ENCODE measurements at regions not wholly inside any gene's neighbourhood (a gene's known extent, or its start where the extent isn't known, plus 50 kb on each side); places are given as distances from the start of the nearest gene placed in this dataset.

GRCh38 chr16:74143171-74143570 lies 153.4 kb upstream of the PSMD7 start:
- no peak overlapping the region for H2BK20ac ChIP-seq (ENCODE audit: low read length)
- H4K8ac ChIP-seq (ENCODE audit: extremely low read depth, insufficient read depth, low read length): no peak overlapping the region
- H3K79me2 ChIP-seq (ENCODE audit: control insufficient read depth in 1 of 2, insufficient read depth in 2 of 2, low read length in 2 of 2): no peaks in the 10 kb centered on the region
- H3K79me1 ChIP-seq (ENCODE audit: low read depth, low read length): no peaks in the 10 kb centered on the region
- H2BK5ac ChIP-seq (ENCODE audit: low read depth, low read length): no peak overlapping the region
- H3K4me2 ChIP-seq (ENCODE audit: insufficient read depth in 1 of 2, low read depth in 2 of 2, low read length in 2 of 2): no peak overlapping the region
- H2BK12ac ChIP-seq (ENCODE audit: low read depth, low read length): no peak overlapping the region
- FAIRE-seq: no peak
- DNase-seq (ENCODE audit: low read depth in 1 of 2, low spot score in 2 of 2): no peak
- no peaks in the 10 kb centered on the region; a peak in 1 of 8 replicates for H3K36me3 ChIP-seq (ENCODE audit: control insufficient read depth in 2 of 4, insufficient read depth in 4 of 4, low read length in 3 of 4)
- H3K23me2 ChIP-seq (ENCODE audit: low read depth, low read length): no peaks in the 10 kb centered on the region
- no peak overlapping the region for H4K5ac ChIP-seq (ENCODE audit: insufficient read length, low read depth, low read length)
- H2AK5ac ChIP-seq (ENCODE audit: low read depth, low read length): no peak overlapping the region
- peaks cover 0 to 6% of the 10 kb centered on the region in 2 experiments; a peak in 3 of 4 replicates for H3K9me3 ChIP-seq (ENCODE audit: insufficient read depth in 2 of 2, low read depth in 1 of 2, low read length in 1 of 2)
- H4K20me1 ChIP-seq (replicated peaks in 1 of 2; ENCODE audit: control insufficient read depth in 1 of 2, insufficient read depth in 2 of 2, low read length in 2 of 2): no peaks in the 10 kb centered on the region
- POLR2A ChIA-PET (ENCODE audit: partially characterized antibody): no interaction called here
- H3K4me1 ChIP-seq (replicated peaks in 1 of 4; ENCODE audit: control insufficient read depth in 3 of 4, insufficient read depth in 4 of 4, low read length in 3 of 4): no peaks in the 10 kb centered on the region
- no peak overlapping the region for H3K9ac ChIP-seq (replicated peaks in 1 of 4; ENCODE audit: extremely low read depth in 1 of 4, low read depth in 3 of 4, low read length in 3 of 4)
- no peak overlapping the region for H2BK120ac ChIP-seq (replicated peaks; ENCODE audit: low read depth, low read length)
- H3K23ac ChIP-seq (ENCODE audit: insufficient read length): no peak overlapping the region
- H2AFZ ChIP-seq (ENCODE audit: low read length): no peak overlapping the region
- no peak overlapping the region for H3K14ac ChIP-seq (ENCODE audit: insufficient read length)
- no peak overlapping the region for H3K4ac ChIP-seq (replicated peaks; ENCODE audit: insufficient read length, low read depth, low read length)
- no peak overlapping the region for H3K27ac ChIP-seq (ENCODE audit: low read depth, low read length)
- no peak overlapping the region for H4K91ac ChIP-seq (replicated peaks; ENCODE audit: insufficient read length, low read length)
- 63% methylated on average over 3 of the region's 3 CpGs; no CpG with 5 or more reads in 1 of the 2 experiments for WGBS, 2 experiments (ENCODE audit: extremely low coverage in 1 of 2, insufficient coverage in 1 of 2, insufficient read length in 1 of 2, insufficient replicate concordance in 2 of 2, low coverage in 1 of 2, low lambda C conversion rate in 2 of 2, missing lambda C conversion rate in 1 of 2)
- no peaks in the 10 kb centered on the region for H3K27me3 ChIP-seq (replicated peaks in 1 of 4; ENCODE audit: control insufficient read depth in 3 of 4, extremely low read depth in 1 of 4, insufficient read depth in 3 of 4, low read length in 3 of 4)
- H3K4me3 ChIP-seq (ENCODE audit: extremely low read depth in 1 of 4, insufficient read depth in 2 of 4, low read depth in 3 of 4, low read length in 4 of 4): no peak overlapping the region
- no peak overlapping the region for H3K56ac ChIP-seq (replicated peaks; ENCODE audit: insufficient read length, low read depth, low read length)
- H2BK15ac ChIP-seq (ENCODE audit: low read length): no peak overlapping the region
- H3K18ac ChIP-seq (ENCODE audit: extremely low read depth, low read length): no peak overlapping the region
- CTCF ChIA-PET (ENCODE audit: partially characterized antibody): no interaction called here
- TF ChIP-seq BCL11A (IDR thresholded peaks at IDR 0.05; ENCODE audit: low read depth in 2 of 2, low read length in 2 of 2) (no peak), POU5F1 (IDR thresholded peaks at IDR 0.05; ENCODE audit: low read depth, low read length) (no peak), BRCA1 (IDR thresholded peaks at IDR 0.05; ENCODE audit: low read depth, low read length) (no peak), KDM1A (IDR thresholded peaks at IDR 0.05; ENCODE audit: borderline replicate concordance, low read length) (no peak), SRF (IDR thresholded peaks at IDR 0.05; ENCODE audit: low read depth, low read length) (no peak), HDAC2 (IDR thresholded peaks at IDR 0.05; ENCODE audit: borderline replicate concordance in 1 of 2, low read depth in 2 of 2, low read length in 2 of 2) (no peak), EGR1 (IDR thresholded peaks at IDR 0.05; ENCODE audit: borderline replicate concordance, low read depth, low read length) (no peak), GABPA (IDR thresholded peaks at IDR 0.05; ENCODE audit: borderline replicate concordance, insufficient read depth, low read length) (no peak), TBP (IDR thresholded peaks at IDR 0.05; ENCODE audit: low read depth, low read length) (no peak), RAD21 (IDR thresholded peaks at IDR 0.05 in 1 of 2, conservative IDR thresholded peaks at IDR 0.05 in 1 of 2; ENCODE audit: low read depth in 2 of 2, low read length in 2 of 2) (no peak), ASH2L (IDR thresholded peaks at IDR 0.05; ENCODE audit: low read length) (no peak), CEBPB (IDR thresholded peaks at IDR 0.05; ENCODE audit: low read depth, low read length) (no peak), POLR2AphosphoS5 (IDR thresholded peaks at IDR 0.05; ENCODE audit: low read depth, low read length) (no peak), CREB1 (IDR thresholded peaks at IDR 0.05) (no peak), SIX5 (IDR thresholded peaks at IDR 0.05; ENCODE audit: low read depth, low read length) (no peak)

Measured in H1 (cell line).